GM23248 (cell line): ENCODE measurements at regions not wholly inside any gene's neighbourhood (a gene's known extent, or its start where the extent isn't known, plus 50 kb on each side); places are given as distances from the start of the nearest gene placed in this dataset.

Experiments used
- EZH2 ChIP-seq: fragments of 200-600 bp; sonication (generic); IDR thresholded peaks from 2 replicates; pipeline ENCODE4 v1.6.1; 2018; ENCODE audit warnings: antibody characterized with exemption, mild to moderate bottlenecking; ENCODE audit not compliant: insufficient read depth, poor library complexity, severe bottlenecking
- EZH2phosphoT487 ChIP-seq: fragments of 200-600 bp; sonication (generic); IDR thresholded peaks from 2 replicates; pipeline ENCODE4 v1.6.1; 2018; ENCODE audit warnings: antibody characterized with exemption, moderate library complexity, mild to moderate bottlenecking, low read depth; ENCODE audit not compliant: insufficient read depth

DNA sequence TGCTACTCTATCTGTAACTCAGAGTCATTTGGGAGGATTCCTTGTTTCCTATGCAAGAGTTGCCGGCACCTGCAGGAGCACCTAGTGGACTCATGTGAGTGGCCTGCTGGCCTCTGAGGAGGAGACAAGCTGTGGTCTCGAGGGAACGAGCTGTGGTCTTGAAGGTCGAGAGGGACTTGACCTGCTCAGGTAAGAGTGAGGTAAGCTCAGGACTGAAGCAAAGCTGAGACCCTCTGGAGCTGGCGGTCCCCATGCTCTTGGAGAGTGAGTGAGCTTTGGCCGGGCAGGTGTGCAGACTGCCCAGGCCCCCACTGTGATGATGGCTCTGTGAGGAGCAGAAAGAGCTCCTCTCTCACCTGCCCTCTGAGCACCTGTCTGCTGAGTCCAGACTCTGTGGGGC is 214.3 kb downstream of the MYLK4 start:
- TF ChIP-seq EZH2, result no peak
- TF ChIP-seq EZH2phosphoT487, result no peak
